ENCODE measurements at regions not wholly inside any gene's neighbourhood (a gene's known extent, or its start where the extent isn't known, plus 50 kb on each side); places are given as distances from the start of the nearest gene placed in this dataset.
"Not testable (repeated sequence)": the region's sequence is repeated elsewhere in the genome, so short reads cannot be mapped to it uniquely, and the experiment has no call there.

- no peak for FAIRE-seq
Observed at GRCh38 chr10:8393531-8393930, 339.0 kb downstream of the GATA3 start.

- FAIRE-seq: no peak
Observed at GRCh38 chr10:8396675-8397074, 342.2 kb downstream of the GATA3 start.

GRCh38 chr10:8398771-8399170 lies 344.3 kb downstream of the GATA3 start:
- FAIRE-seq: no peak

GRCh38 chr10:8400151-8400550 lies 345.7 kb downstream of the GATA3 start:
- FAIRE-seq: no peak

GRCh38 chr10:8400892-8401291 lies 346.4 kb downstream of the GATA3 start:
- no peak for FAIRE-seq

- FAIRE-seq: no peak
Observed at GRCh38 chr10:8401531-8401930, 347.0 kb downstream of the GATA3 start.

GRCh38 chr10:8402576-8402975 lies 348.1 kb downstream of the GATA3 start:
- no peak for FAIRE-seq

- no peak for FAIRE-seq
Observed at GRCh38 chr10:8403711-8404371, 349.4 kb downstream of the GATA3 start.

- FAIRE-seq: no peak
Observed at GRCh38 chr10:8404721-8405120, 350.2 kb downstream of the GATA3 start.

- no peak for FAIRE-seq
Observed at GRCh38 chr10:8405596-8405995, 351.1 kb downstream of the GATA3 start.

- FAIRE-seq: no peak
Observed at GRCh38 chr10:8407501-8408021, 353.1 kb downstream of the GATA3 start.

GRCh38 chr10:8410506-8410905 lies 356.0 kb downstream of the GATA3 start:
- no peak for FAIRE-seq

- FAIRE-seq: no peak
Observed at GRCh38 chr10:8412541-8412940, 358.1 kb downstream of the GATA3 start.

GRCh38 chr10:8415029-8415428 lies 360.5 kb downstream of the GATA3 start:
- FAIRE-seq: not testable (repeated sequence)

GRCh38 chr10:8416192-8416701 lies 361.8 kb downstream of the GATA3 start:
- no peak for FAIRE-seq

GRCh38 chr10:8416760-8417159 lies 362.3 kb downstream of the GATA3 start:
- no peak for FAIRE-seq

GRCh38 chr10:8417631-8418030 lies 363.1 kb downstream of the GATA3 start:
- FAIRE-seq: no peak

GRCh38 chr10:8418631-8419030 lies 364.1 kb downstream of the GATA3 start:
- no peak for FAIRE-seq

GRCh38 chr10:8420182-8420581 lies 365.7 kb downstream of the GATA3 start:
- FAIRE-seq: no peak

GRCh38 chr10:8424555-8425211 lies 370.2 kb downstream of the GATA3 start:
- no peak for FAIRE-seq

- FAIRE-seq: no peak
Observed at GRCh38 chr10:8428654-8429053, 374.2 kb downstream of the GATA3 start.

- no peak for FAIRE-seq
Observed at GRCh38 chr10:8430321-8430720, 375.8 kb downstream of the GATA3 start.

GRCh38 chr10:8431511-8431910 lies 377.0 kb downstream of the GATA3 start:
- FAIRE-seq: no peak
